Heart left ventricle (tissue), 16 donors: ENCODE measurements at regions not wholly inside any gene's neighbourhood (a gene's known extent, or its start where the extent isn't known, plus 50 kb on each side); places are given as distances from the start of the nearest gene placed in this dataset.

ENCODE experiments used
- ATAC-seq, 4 donors: fragments of 200-7000 bp; cut with Tn5 transposase; one replicate each; pipeline ENCODE4 v1.9.1; 2020 to 2022; ENCODE audit warnings: moderate library complexity in 4 of 4, mild to moderate bottlenecking in 3 of 4, moderate number of reproducible peaks in 1 of 4
- DNase-seq, 5 donors: peaks; one replicate each; pipeline ENCODE4 v3.0.0-alpha.2; 2020
- H3K27ac ChIP-seq, 12 donors: fragments of 200-600 bp; sonication (generic) in 4 of 12; one replicate each; pipeline versions ENCODE4 v1.5.0 to v1.8.0; 2016 to 2022; ENCODE audit warnings: mild to moderate bottlenecking in 2 of 12
- H3K27me3 ChIP-seq, 9 donors: fragments of 200-600 bp; sonication (generic) in 2 of 9; one replicate each; pipeline versions ENCODE4 v1.5.1 to v1.8.0; 2016 to 2022; ENCODE audit warnings: mild to moderate bottlenecking in 3 of 9
- H3K36me3 ChIP-seq, 9 donors: fragments of 200-600 bp; sonication (generic) in 2 of 9; one replicate each; pipeline versions ENCODE4 v1.5.0 to v1.8.0; 2018 to 2022; ENCODE audit warnings: mild to moderate bottlenecking in 2 of 9
- H3K4me1 ChIP-seq, 12 donors: fragments of 200-600 bp; sonication (generic) in 4 of 12; one replicate each; pipeline versions ENCODE4 v1.5.0 to v1.8.0; 2016 to 2022; ENCODE audit warnings: mild to moderate bottlenecking in 3 of 12
- H3K4me3 ChIP-seq, 12 donors: fragments of 200-600 bp; sonication (generic) in 4 of 12; one replicate each; pipeline versions ENCODE4 v1.5.0 to v1.8.0; 2017 to 2022; ENCODE audit warnings: mild to moderate bottlenecking in 9 of 12, moderate library complexity in 4 of 12
- H3K9me3 ChIP-seq, 12 donors: fragments of 200-600 bp; sonication (generic) in 4 of 12; one replicate each; pipeline versions ENCODE4 v1.5.0 to v1.8.0; 2016 to 2022; ENCODE audit warnings: mild to moderate bottlenecking in 1 of 12
- CTCF ChIP-seq, 12 donors: fragments of 200-600 bp; sonication (generic) in 4 of 12; IDR thresholded peaks; one replicate each; pipeline versions ENCODE4 v1.5.0 to v1.8.0; 2018 to 2022; ENCODE audit warnings: antibody characterized with exemption in 12 of 12, mild to moderate bottlenecking in 5 of 12
- POLR2A ChIP-seq, 2 donors: fragments of 450-650 bp; IDR thresholded peaks; one replicate each; pipeline ENCODE4 v1.6.1; 2017; ENCODE audit warnings: antibody characterized with exemption in 2 of 2, mild to moderate bottlenecking in 2 of 2, moderate library complexity in 2 of 2
- WGBS, 4 donors: extraction: QIAGEN DNeasy Blood & Tissue Kit in 2 of 4; methylation state at CpG; one replicate each; pipeline versions ENCODE4 v1.1.5 to v1.1.7; 2013 to 2018; 5-methylcytosine and 5-hydroxymethylcytosine counted together
- intact Hi-C, 10 donors: fragments of 100-400 bp; cut with DNase I; formaldehyde crosslinking; loops; one replicate each; pipeline versions ENCODE4 v1.11.1 to v1.14.2; 2022
- donor health status: ischemic (EF 13 %, LVEDD 7.1; RV severe dilation, severe dysfunction).
- donor health status: healthy with polysubstance abuse.
- donor health status: DM: no; HTN: yes; CAD: no.
- donor health status: DM: no; HTN: no; CAD: no.
- donor health status: ischemic (EF 25% LVEDD 6.9; RV normal size, moderate dysfunction).
- donor health status: ischemic (EF 25% LVEDD 5.7; RV mildly dilated, moderate dysfunction).
- donor health status: healthy.
- donor health status: DM: yes; HTN: yes; CAD: no.
- donor health status: ischemic (EF 35%, LVEDD 5.7; RV mildly dilated, moderate dysfunction).
- donor health status: nonischemic (EF 11% LVEDD 7.7; RV severe dilation, severe dysfunction).
- donor health status: DM: yes; HTN: yes; CAD: no.
- donor health status: PGD.
- donor health status: ischemic (EF 29% LVEDD 5.4; RV normal size, mild dysfunction).
- donor health status: nonischemic (EF 23%, LVEDD 6.1; RV moderate dilation, normal function).

- DNase-seq, result no peak
- 70 to 85% (median 72%) methylated on average over 1 of the region's 1 CpG for WGBS, 4 donors
These were observed 663.3 kb upstream of the ADGRB3 start for GRCh38 chr6:67971812-67972211.

GRCh38 chr6:67966830-67967229 lies 668.3 kb upstream of the ADGRB3 start:
- intact Hi-C loops, result no loop called here
- TF ChIP-seq POLR2A (IDR thresholded peaks at IDR 0.05) (no peak), CTCF (IDR thresholded peaks at IDR 0.05) (no peak)
- ATAC-seq, result no peak

More at GRCh38 chr6:67971812-67972211, 663.3 kb upstream of the ADGRB3 start:
- no peaks in the 10 kb centered on the region for H3K27me3 ChIP-seq
- ATAC-seq, result no peak
- TF ChIP-seq POLR2A (IDR thresholded peaks at IDR 0.05) (no peak), CTCF (IDR thresholded peaks at IDR 0.05) (no peak)
- no peaks in the 10 kb centered on the region for H3K4me1 ChIP-seq
- H3K27ac ChIP-seq, result no peak overlapping the region
- H3K36me3 ChIP-seq, result no peaks in the 10 kb centered on the region
- intact Hi-C loops, result no loop called here
- no peaks in the 10 kb centered on the region for H3K9me3 ChIP-seq
- no peak overlapping the region for H3K4me3 ChIP-seq

GRCh38 chr6:67956352-67956751 lies 678.7 kb upstream of the ADGRB3 start:
- no peak for DNase-seq
- peaks cover 0 to 13% (median 0%) of the 10 kb centered on the region in 12 donors for H3K9me3 ChIP-seq
- H3K4me3 ChIP-seq, result no peak overlapping the region
- H3K4me1 ChIP-seq, result no peaks in the 10 kb centered on the region
- no peak for ATAC-seq
- TF ChIP-seq POLR2A (IDR thresholded peaks at IDR 0.05), result no peak
- TF ChIP-seq CTCF (IDR thresholded peaks at IDR 0.05), result no peak
- H3K27ac ChIP-seq, result no peak overlapping the region
- intact Hi-C loops, result no loop called here
- H3K36me3 ChIP-seq, result no peaks in the 10 kb centered on the region
- H3K27me3 ChIP-seq, result no peaks in the 10 kb centered on the region

More at GRCh38 chr6:67966830-67967229, 668.3 kb upstream of the ADGRB3 start:
- Histone ChIP-seq H3K4me3 (no peak overlapping the region), H3K27ac (no peak overlapping the region), H3K4me1 (no peaks in the 10 kb centered on the region), H3K36me3 (no peaks in the 10 kb centered on the region), H3K9me3 (peaks cover 0 to 3% (median 0%) of the 10 kb centered on the region in 12 donors), H3K27me3 (no peaks in the 10 kb centered on the region)
- WGBS, 4 donors, result 79 to 88% (median 85%) methylated on average over 1 of the region's 1 CpG
- DNase-seq, result no peak

- Histone ChIP-seq H3K4me3 (no peak overlapping the region), H3K27me3 (no peaks in the 10 kb centered on the region), H3K9me3 (peaks cover 0 to 20% (median 0%) of the 10 kb centered on the region in 12 donors), H3K27ac (no peak overlapping the region), H3K4me1 (no peaks in the 10 kb centered on the region), H3K36me3 (no peaks in the 10 kb centered on the region)
- WGBS, 4 donors, result 5 to 45% (median 26%) methylated on average over 1 of the region's 1 CpG
- intact Hi-C loops, result loop anchor here in 1 of 10 donors (5.0 kb wide), 1 partner anchor 444 kb away; no protein-coding TSS in a partner anchor
- TF ChIP-seq POLR2A (IDR thresholded peaks at IDR 0.05) (no peak), CTCF (IDR thresholded peaks at IDR 0.05) (no peak)
- ATAC-seq (no peak), DNase-seq (no peak)
These were observed 682.1 kb upstream of the ADGRB3 start for GRCh38 chr6:67952948-67953347.
